ENCODE measurements at regions not wholly inside any gene's neighbourhood (a gene's known extent, or its start where the extent isn't known, plus 50 kb on each side); places are given as distances from the start of the nearest gene placed in this dataset.

GRCh38 chr5:103389357-103389756 is 130.8 kb downstream of the MACIR start:
- no peak overlapping the region for H4K91ac ChIP-seq (ENCODE audit: insufficient read depth, low read depth, low read length)
- H4K5ac ChIP-seq (ENCODE audit: low read depth, low read length) = no peak overlapping the region
- no peak overlapping the region for H2BK5ac ChIP-seq (ENCODE audit: low read depth, low read length, poor library complexity, severe bottlenecking)
- no peak overlapping the region for H3K14ac ChIP-seq (replicated peaks; ENCODE audit: low read depth, low read length)
- in situ Hi-C loops (cut with MboI; ENCODE audit: low sequenced_read_pairs) (no loop called here), dilution Hi-C loops (cut with HindIII; ENCODE audit: low sequenced_read_pairs, unreplicated experiment) (no loop called here), intact Hi-C loops (cut with micrococcal nuclease) (no loop called here)
- H3K36me3 ChIP-seq (ENCODE audit: control insufficient read depth, insufficient read depth, low read length) = no peaks in the 10 kb centered on the region
- H4K8ac ChIP-seq (ENCODE audit: low read depth in 2 of 2, low read length in 2 of 2) = no peak overlapping the region
- ATAC-seq (ENCODE audit: low read depth) (no peak), DNase-seq (no peak)
- H2BK15ac ChIP-seq (ENCODE audit: low read depth, low read length) = no peak overlapping the region
- H3K27me3 ChIP-seq (ENCODE audit: control insufficient read depth, insufficient read depth, low read length) = no peaks in the 10 kb centered on the region
- no peaks in the 10 kb centered on the region for H3K79me1 ChIP-seq (ENCODE audit: low read depth in 1 of 2, low read length in 2 of 2)
- no peak overlapping the region for H2AK5ac ChIP-seq (ENCODE audit: low read depth, low read length)
- H2BK20ac ChIP-seq (ENCODE audit: low read depth, low read length) = no peak overlapping the region
- H3K9ac ChIP-seq (ENCODE audit: low read depth, low read length) = no peak overlapping the region
- no peak overlapping the region for H3K4me2 ChIP-seq (ENCODE audit: low read depth, low read length)
- no peak overlapping the region for H2BK120ac ChIP-seq (ENCODE audit: low read depth, low read length)
- no peak overlapping the region for H3K56ac ChIP-seq (ENCODE audit: extremely low read depth, insufficient read depth, low read length)
- no peak overlapping the region for H2AFZ ChIP-seq (replicated peaks; ENCODE audit: low read length, poor library complexity)
- POLR2A ChIA-PET (ENCODE audit: unreplicated experiment) = no interaction called here
- WGBS, 2 experiments (ENCODE audit: extremely low coverage in 2 of 2, insufficient read length in 1 of 2) = no CpG with 5 or more reads among the region's 2 CpGs
- H3K4ac ChIP-seq (ENCODE audit: low read depth, low read length) = no peak overlapping the region
- H3K9me3 ChIP-seq (ENCODE audit: control insufficient read depth, insufficient read depth, low read length) = no peaks in the 10 kb centered on the region
- CTCF ChIA-PET = no interaction called here
- H3K18ac ChIP-seq (ENCODE audit: low read depth, low read length) = no peak overlapping the region
- TF ChIP-seq MXI1 (IDR thresholded peaks at IDR 0.05; ENCODE audit: borderline replicate concordance, low read depth, low read length) (no peak), POLR2A (IDR thresholded peaks at IDR 0.05; ENCODE audit: low read depth, low read length) (no peak), BHLHE40 (IDR thresholded peaks at IDR 0.05; ENCODE audit: low read depth, low read length) (no peak), CHD1 (IDR thresholded peaks at IDR 0.05; ENCODE audit: low read depth, low read length) (no peak), CEBPB (IDR thresholded peaks at IDR 0.05; ENCODE audit: low read depth, low read length) (no peak), ELK1 (IDR thresholded peaks at IDR 0.05; ENCODE audit: borderline replicate concordance, low read depth, low read length) (no peak), MAFK (IDR thresholded peaks at IDR 0.05; ENCODE audit: low read depth, low read length) (no peak), SMC3 (IDR thresholded peaks at IDR 0.05; ENCODE audit: low read depth, low read length) (no peak), FOS (IDR thresholded peaks at IDR 0.05; ENCODE audit: low read depth, low read length) (no peak), USF2 (IDR thresholded peaks at IDR 0.05; ENCODE audit: low read depth, low read length) (no peak), RAD21 (IDR thresholded peaks at IDR 0.05; ENCODE audit: low read length) (no peak), RFX5 (IDR thresholded peaks at IDR 0.05; ENCODE audit: low read depth, low read length) (no peak), MAZ (IDR thresholded peaks at IDR 0.05; ENCODE audit: borderline replicate concordance, low read depth, low read length) (no peak), CTCF (conservative IDR thresholded peaks at IDR 0.05; ENCODE audit: low read depth, low read length) (no peak)
- no peaks in the 10 kb centered on the region for H3K4me1 ChIP-seq (ENCODE audit: control insufficient read depth, insufficient read depth, low read length)
- H3K23ac ChIP-seq (ENCODE audit: low read depth, low read length) = no peak overlapping the region
- H4K20me1 ChIP-seq (ENCODE audit: insufficient read depth, low read length) = no peaks in the 10 kb centered on the region
- no TSS peak for BruUV-seq (replicated peaks)
- no peak overlapping the region for H2AK9ac ChIP-seq (replicated peaks; ENCODE audit: low read depth, low read length, poor library complexity)
- H3K27ac ChIP-seq (ENCODE audit: insufficient read depth, low read length) = no peak overlapping the region
- H3K9me1 ChIP-seq (ENCODE audit: insufficient read depth, low read length) = no peaks in the 10 kb centered on the region
- no peak overlapping the region for H3K4me3 ChIP-seq (ENCODE audit: insufficient read depth, low read depth, low read length)
